GM23338 (cell line): ENCODE measurements at regions not wholly inside any gene's neighbourhood (a gene's known extent, or its start where the extent isn't known, plus 50 kb on each side); places are given as distances from the start of the nearest gene placed in this dataset.
"Not testable (repeated sequence)": the region's sequence is repeated elsewhere in the genome, so short reads cannot be mapped to it uniquely, and the experiment has no call there.

Source experiments
- EZH2 ChIP-seq: fragments of 200-600 bp; sonication (generic); IDR thresholded peaks from one replicate; pipeline ENCODE4 v1.8.0; 2017; ENCODE audit warnings: antibody characterized with exemption, mild to moderate bottlenecking, low read depth; ENCODE audit not compliant: unreplicated experiment
- TF ChIP-seq, protein P1 (sequence below), 2 experiments: fragments of 200-600 bp in 1 of 2; sonication (generic) in 1 of 2; conservative IDR thresholded peaks; 2 replicates each; pipeline versions ENCODE4 v1.5.1 to v1.6.1; 2016 to 2017; ENCODE audit warnings: antibody characterized with exemption in 2 of 2, low read depth in 2 of 2, mild to moderate bottlenecking in 2 of 2, moderate library complexity in 1 of 2

GRCh38 chr2:87466591-87467120, 281.2 kb upstream of the PLGLB2 start:
- TF ChIP-seq, protein P1, sequence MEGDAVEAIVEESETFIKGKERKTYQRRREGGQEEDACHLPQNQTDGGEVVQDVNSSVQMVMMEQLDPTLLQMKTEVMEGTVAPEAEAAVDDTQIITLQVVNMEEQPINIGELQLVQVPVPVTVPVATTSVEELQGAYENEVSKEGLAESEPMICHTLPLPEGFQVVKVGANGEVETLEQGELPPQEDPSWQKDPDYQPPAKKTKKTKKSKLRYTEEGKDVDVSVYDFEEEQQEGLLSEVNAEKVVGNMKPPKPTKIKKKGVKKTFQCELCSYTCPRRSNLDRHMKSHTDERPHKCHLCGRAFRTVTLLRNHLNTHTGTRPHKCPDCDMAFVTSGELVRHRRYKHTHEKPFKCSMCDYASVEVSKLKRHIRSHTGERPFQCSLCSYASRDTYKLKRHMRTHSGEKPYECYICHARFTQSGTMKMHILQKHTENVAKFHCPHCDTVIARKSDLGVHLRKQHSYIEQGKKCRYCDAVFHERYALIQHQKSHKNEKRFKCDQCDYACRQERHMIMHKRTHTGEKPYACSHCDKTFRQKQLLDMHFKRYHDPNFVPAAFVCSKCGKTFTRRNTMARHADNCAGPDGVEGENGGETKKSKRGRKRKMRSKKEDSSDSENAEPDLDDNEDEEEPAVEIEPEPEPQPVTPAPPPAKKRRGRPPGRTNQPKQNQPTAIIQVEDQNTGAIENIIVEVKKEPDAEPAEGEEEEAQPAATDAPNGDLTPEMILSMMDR (conservative IDR thresholded peaks at IDR 0.05; ENCODE audit: low read depth in 2 of 2) = not testable (repeated sequence)
- TF ChIP-seq EZH2 = not testable (repeated sequence)
